ENCODE measurements at regions not wholly inside any gene's neighbourhood (a gene's known extent, or its start where the extent isn't known, plus 50 kb on each side); places are given as distances from the start of the nearest gene placed in this dataset.
A peak's percentile ranks its signal among the peaks of the same experiment; 100 is the strongest.

DNA sequence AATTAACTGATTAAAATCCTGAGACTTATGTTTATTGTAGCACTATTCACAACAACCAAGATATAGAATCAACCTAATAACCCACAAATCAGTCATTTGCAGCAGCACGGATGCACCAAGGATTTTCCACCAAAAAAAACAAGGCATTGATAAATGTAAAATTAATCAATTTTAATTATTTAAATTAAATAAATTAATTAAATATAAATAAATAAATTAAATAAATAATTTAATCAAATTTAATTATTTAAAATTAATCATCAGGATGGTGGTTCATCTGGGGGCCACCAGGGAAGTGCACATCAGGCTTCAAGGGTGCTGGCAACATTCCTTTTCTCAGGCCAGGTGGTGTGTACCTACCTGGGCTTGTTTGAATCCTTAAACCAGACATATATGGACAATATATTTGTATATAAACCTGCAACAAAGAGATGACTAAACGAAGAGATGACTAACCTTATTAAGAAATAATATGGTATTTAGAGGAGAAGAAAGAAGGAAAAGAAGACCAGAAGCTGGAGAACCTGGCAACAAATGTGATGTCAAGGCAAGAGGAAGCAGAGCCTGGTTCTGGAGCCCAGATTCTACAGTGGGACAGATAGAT lies 89.2 kb downstream of the CD164 start:
- no peak for DNase-seq

DNA sequence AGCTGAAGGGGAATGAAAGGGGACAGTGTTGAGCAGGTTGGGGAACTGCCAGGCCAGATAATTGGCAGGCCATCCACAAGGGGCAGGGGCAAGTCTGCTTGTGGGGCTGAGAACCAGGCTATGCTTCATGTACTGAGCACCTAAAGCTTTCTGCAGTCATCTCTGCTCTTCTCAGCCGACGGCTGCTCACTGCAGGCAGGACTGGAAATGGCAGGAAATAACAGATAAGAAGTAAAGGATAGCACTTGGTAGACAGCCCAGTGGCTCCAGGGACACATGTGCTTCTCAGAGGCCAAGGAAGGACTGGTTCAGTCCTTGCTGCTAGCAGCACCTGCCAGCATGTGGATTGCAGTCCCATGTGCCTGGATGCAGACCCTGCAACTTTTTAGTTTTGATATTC lies 89.8 kb downstream of the CD164 start:
- no peak for DNase-seq

DNA sequence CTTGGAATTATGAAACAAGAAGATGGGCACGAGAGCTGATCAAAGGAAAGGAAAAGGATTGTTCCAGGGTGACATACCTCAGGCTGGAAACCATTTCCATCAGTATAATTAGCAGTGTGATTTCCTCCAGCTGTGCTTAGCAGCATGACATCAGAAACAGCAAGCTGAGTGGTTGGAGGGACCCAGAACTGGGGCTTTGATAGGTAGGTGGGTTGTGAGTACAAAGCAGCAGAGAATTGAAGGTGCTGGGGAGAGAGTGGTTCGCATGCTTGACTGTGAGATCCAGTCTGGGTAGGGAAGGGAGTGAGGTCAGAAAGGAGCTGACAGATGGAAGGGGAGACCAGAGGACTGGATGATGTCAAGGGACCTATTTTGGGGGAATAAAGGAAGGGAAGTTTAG lies 90.4 kb downstream of the CD164 start:
- no peak for DNase-seq

DNA sequence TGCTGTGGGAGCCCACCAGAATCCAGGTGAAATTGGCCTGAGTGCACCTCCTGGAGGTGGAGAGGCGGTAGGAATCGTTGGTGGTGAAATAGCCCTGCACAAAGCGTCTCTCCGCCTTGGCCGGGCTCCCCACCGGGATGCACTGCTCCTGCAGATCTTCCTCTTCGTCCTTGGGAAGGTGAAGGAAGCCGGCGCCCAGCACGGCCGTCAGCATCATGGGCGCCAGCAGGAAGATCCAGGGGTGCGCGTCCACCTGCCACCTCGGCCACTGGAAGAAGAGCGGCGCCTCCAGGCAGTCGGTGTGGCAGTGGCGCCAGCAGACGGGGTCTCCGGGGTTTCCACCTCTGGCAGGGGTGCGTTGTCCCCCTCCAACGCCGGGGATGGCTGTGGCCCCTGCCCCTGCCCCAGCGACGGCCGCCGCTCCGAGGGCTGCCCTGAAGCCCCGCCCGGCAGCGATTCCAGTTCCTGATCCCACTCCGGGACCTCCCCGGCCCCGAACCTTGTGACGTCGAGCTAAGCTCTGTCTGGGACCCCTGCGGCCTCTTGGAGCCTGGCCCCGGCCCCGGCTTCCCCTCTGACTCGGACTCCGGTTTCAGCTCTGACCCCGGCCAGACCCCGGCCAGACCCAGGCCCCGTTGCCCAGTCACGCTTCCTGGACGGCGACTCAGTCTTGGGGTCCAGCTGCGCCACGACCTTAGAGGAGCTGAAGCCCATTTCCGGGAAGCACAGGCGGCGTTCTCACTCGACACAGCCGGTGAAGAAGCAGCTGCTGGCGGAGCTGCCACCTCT lies 91.9 kb downstream of the CD164 start:
- no peak for DNase-seq

DNA sequence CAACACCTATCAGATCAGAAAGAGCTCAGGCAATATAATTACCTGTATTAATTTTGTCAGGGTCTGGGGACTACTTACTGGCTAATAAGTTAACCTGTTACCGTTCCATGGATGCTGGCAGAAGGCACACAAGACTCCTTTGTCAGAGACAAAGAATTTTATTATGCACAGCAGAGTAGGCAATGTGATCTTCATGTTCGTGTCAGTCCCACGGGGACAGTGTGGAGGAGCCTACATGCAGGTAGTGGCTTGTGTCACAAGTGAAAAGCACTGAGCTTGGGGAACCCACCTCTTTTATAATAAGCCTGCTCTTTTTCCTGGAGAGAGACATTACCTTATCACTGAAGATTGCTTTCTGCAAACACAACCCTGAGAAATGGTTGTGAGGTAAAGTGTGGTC lies 96.9 kb downstream of the CD164 start:
- DNase-seq: peak; percentile 30

DNA sequence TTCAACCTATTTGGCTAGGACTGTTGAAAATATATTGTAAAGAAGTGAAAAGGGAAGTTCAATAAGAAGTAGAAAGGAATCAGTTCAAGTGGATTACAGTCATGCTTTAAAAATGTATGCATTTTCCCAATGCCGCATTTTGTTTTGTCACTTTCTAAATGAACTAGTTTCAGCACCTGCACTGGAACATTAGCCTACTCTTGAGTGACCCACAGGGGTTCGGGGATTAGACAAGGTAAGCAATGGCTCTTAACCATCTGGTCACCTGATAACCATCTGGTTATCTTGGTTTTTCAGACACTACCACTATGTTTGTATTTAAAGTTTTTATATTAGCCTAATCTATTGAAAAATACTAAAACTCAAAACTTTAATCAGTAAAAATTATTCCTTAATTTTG lies 97.6 kb downstream of the CD164 start:
- DNase-seq: peak; percentile 4

DNA sequence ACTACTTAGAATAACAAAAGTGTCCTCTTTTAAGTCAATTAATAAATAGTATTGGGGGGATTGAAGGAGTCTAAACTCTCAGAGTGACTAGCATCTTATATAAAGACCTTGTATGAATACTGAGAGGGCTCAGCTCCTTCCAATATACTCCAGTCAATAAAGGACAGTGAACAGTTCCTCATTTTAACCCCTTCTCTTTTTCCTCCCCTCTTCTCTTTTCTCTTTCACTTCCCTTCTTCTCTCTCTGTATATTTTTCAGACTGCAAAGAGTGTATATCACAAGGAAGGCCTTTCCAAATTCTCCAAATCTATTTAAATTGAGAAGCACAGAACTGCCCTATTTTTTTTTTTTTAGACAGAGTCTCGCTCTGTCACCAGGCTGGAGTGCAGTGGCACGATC lies 99.5 kb downstream of the CD164 start:
- DNase-seq: no peak

DNA sequence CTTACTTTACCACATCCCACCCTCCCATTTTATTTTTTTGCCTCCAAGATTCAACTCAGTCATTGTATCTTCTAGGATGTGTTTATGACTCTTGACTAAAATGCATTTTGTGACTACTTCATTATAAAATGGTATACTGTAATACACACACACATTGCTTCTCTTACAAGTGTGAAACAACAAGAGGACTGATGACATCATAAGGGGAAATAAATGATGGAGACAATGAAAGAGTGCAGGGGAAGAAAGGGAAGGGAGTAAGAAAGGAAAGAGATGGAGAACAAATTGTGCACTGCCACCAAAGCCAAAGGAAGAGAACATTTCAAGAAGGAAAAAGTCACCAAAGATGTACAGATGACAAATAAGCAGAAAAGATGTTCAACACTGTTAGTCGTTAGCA lies 102.6 kb downstream of the CD164 start:
- DNase-seq: no peak

DNA sequence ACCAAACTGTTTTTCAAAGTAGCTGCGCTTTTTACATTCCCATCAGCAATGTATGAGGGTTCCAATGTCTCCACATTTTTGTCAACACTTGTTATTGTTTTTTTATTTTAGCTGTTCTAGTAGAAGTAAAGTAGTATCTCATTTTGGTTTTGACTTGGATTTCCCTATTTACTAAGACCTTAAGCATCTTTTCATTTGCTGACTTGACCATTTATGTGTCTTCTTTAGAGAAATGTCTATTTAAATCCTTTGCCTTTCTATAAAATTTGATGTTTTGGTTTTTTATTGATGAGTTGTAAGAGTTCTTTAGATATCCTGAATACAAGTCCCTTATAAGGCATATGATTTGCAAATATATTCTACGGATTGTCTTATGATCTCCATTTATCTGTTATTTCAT lies 110.6 kb downstream of the CD164 start:
- DNase-seq: no peak

DNA sequence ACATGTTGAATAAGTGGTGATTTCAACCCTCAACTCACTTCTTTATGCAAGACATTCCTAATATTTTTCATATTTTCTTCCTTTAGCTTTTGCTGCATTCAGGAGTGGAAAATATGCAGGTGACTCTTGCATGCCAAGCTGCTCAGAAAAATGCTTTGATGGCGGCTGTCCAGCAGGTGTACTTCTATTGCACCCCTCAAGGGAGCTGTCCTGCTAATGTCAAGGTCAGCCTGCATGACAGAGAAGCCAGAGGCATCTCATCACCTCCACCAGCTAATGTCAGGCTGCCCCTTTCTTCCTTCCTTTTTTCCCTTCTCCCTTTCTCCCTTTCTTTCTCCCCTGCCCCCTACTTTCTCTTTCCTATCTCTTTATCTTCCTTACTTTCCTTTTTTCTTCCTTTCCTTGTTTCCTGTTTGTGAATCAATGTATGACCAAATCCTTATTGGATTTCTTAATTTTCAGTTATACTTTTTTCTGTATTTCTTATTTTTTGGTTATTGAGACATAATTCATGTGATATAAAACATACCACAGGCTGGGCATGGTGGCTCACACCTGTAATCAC lies 112.2 kb downstream of the CD164 start:
- DNase-seq: no peak

DNA sequence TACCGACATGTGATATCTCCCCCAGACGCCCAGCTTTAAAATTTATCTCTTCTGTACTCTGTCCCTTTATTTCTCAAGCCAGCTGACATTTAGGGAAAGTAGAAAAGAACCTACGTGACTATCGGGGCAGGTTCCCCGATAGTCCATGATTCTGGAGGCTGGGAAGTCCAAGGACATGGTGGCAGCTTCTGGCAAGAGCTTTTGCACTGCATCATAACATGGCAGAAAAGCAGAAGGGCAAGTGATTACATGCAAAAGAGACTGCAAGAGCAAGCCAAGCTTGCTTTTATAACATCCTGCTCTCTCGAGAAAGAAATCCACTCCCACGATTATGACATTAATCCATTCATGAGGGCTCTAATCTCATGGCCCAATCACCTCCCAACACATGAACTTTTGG lies 113.2 kb downstream of the CD164 start:
- no peak for DNase-seq

DNA sequence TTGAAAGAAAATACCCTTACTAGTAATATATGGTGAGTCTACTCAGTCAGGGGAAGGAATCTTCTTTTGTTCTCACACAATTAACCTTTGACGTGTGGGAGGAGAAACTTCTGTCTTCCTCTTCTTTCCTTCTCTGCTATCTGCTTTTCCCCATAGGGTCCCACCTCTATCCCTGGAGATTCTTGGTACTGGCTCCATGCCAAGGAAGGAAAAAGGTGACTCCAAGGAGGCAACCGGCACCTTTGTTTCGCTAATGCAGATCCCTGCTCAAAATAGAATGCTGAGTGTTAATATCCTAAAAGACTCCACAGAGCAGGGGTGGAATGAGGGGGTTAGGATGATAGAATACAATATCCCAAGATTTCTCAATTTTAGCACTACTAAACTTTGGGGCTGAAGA lies 116.7 kb downstream of the CD164 start:
- DNase-seq: no peak

DNA sequence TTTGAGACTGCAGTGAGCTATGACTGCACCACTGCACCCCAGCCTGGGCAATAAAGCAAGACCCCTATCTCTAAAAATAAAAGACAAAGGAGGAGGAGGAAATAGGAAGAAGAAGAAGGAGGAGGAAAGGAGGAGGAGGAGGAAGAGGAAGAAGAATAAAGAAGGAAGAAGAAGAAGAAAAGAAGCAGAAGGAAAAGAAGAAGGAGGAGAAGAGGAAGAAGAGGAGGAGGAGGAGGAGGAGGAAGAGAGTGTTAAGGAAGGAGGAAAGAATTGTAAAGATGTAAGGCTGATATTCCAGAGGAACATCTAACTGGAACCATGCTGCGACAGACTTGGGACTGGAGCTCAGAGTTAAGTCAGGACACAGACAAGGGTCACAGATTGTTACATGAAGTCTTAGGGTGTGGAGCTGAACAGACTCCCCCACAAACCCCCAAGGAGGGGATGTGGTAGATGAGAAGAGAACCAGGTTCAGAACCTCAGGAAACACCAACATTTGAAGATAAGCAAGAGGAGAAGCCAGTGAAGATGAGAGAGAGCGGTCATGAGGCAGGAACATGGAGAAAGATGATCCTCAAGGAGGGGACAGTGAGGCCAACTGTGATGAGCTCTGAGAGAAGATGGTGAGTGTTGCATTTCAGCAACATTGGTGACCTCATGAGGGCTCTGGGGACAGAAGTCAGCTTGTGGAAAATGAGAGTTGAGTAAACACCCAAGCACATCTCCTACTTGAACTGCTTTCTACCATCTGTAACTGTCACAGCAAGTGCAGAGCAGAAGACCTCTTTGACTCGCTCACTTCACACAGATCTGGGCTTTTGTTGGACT lies 118.2 kb downstream of the CD164 start:
- DNase-seq: no peak

DNA sequence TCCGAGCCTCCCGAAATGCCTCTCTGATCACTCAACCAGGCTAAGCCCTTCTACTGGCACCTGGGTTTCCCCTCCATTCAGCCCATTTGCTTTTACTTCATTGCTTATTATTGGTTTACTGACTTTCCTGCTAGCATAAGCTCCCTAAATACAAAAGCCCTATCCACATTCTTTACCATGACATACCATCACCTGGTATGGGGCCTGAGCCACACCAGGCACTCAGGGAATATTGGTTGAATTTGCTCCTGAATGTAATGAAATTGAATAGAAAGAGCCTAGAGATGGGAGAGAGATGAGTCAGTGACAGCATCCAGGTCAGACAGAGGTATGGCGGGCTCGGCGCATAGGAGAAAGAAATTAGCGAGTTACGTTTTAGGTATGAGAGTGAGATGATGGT lies 120.0 kb downstream of the CD164 start:
- DNase-seq: no peak

DNA sequence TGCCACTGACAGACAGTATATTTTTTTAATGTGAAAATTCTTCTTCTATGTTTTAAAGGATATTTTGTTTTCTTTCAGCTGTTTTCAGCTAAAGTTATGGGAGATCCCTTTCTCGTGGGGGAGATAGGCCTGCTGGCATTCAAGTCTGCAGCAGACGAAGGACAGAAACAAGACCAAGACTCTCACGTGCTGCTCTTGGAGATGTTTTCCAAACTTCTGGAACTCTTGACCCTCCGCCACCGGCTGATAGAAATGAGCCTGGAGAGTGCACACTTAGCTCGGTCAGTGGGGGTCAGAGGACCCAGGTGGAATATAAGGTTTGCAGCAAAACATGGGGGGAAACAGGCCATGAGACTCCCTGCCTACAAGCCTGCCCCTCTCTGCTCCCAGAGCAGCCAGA lies 120.5 kb downstream of the CD164 start:
- DNase-seq: no peak

DNA sequence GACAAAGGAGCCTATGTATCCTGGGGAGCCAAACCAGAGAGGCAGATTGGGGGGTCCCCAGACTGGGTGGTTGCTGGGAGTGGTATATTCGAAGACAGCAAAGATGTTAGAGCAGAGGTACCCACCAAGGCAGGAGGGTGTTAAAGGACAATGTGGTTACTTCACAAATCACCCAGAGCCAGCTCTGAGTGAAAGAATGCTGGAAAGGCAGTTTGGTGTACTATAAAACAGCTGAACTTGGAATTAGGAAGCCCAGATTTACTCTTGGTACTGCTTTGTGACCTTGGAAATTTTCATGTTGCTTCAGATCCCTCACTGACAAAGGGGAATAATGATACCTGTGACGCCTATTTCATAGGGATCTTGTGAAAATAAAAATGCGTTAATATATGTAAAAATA lies 121.6 kb downstream of the CD164 start:
- no peak for DNase-seq

DNA sequence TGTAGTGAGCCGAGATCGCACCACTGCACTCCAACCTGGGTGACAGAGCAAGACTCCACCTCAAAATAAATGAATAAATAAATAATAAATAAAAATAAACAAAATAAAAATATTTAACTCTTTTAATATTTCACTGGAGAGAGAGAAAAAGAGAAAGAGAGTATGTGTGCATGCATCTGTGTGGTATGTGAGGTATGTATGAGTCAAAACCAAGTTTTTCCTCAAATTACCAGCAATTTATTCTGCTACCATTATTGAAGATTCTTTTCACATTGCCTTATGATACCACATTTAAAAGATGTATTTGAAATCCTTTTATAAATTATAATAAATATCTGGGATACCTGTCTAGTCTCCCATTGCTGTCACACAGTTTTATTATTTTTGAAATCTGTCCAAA lies 122.1 kb downstream of the CD164 start:
- no peak for DNase-seq

DNA sequence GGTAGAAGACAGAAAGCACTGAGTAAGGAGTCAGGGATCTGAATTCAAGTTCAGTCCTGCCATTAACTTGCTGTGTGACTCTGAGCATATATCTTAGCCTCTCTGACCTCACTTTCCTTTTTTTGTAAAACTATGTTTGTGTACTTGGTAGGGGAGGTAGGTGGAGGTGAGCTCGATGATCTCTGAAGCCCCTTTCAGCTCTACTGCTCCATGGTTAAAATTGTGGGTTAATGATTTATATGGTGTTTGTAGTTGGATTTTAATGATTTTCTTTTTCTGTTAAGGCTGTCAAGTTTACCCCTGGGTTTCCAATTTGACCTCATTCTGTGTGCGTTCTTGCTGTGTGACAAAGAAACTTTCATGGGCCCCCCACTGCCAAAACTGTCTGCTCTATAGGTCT lies 124.1 kb downstream of the CD164 start:
- DNase-seq: no peak

DNA sequence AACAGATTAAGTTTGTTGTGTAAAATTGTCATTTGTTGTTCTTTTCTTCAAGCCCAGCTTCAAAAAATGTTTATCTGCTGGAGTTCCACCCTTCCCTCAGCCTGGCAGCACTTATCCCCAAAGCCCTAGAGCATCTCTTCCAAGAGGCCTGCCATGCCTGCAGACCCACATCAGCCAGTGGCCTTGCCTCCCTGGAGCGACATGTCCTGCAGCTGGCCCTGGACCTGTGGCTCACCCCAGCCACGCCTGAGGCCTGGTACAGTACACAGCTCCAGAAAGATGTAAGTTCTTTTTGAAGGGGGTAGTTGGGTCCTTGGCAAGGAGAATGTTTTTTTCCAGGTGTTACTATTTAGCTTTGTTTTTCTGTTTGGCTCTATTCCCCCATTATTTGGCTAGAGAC lies 124.8 kb downstream of the CD164 start:
- DNase-seq: no peak

DNA sequence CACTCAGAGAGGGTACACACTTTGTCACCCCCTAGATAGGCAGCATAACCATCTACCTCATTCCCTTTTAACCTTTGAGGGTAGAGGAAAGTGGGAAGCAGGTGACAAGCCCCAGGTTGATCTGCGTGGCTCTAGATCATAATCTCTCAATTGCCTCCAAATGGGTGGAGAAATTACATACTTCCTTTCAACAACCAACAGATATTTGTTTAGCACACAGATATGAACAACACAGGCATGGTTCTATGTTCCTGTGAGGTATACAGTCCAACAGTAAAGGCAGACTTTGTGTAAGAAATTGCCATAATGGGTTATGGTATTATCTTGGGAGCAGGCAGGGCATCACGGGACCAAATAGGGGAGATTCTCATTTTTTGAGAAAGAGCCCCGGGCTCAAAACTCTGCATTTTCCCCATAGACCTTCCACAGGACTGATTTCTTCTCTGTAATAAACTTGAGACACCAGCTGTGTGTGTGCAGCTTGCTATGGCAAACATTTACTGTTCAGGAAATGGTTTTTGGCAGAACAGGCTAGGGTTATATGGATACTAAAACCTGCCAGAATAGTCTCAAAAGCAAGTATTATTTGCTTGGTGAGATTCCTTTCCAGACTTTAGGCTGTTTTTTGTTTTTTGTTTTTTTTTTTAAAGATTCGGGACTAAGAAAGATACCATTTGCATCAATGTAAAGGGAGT lies 126.2 kb downstream of the CD164 start:
- no peak for DNase-seq

DNA sequence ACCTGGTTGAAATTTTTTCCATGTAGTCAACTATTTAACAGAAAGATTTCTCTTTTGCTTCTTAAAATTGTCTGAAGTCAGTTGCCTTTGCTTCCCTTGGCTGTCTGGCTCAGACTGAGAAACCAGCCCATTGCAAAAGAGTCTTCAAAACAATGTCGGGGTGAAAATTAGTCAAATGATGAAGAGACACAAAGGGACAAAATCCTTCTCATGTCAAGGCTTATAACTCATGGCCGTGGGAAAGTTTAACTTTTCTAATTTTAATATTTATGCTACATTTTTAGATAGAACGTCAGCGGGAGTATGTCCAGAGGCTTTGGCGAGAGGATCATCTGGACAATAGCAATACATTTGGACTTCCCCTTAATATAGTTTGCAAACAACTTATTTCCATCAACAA lies 127.2 kb downstream of the CD164 start:
- DNase-seq: no peak

DNA sequence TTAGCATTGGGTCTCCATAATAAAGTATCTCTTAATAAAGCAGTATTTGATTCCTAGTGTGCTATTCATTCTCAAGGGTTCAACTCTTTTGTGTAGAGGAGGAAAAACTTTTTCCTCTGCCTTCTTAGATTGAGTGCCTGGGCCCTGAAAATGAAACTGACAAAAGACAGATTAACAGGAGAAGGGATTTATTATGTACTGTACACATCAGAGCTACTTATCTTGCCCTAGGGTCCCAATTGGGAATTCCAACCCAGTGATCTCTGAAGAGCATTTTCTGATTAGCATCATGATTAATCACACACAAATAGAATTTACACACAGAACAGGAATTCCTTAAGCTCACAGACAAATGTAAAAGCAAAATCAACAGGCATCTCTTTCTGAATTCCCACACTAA lies 128.9 kb downstream of the CD164 start:
- DNase-seq: no peak

Measured in NCI-H2171 (cell line).